Liver (tissue), 8 donors: ENCODE measurements at regions not wholly inside any gene's neighbourhood (a gene's known extent, or its start where the extent isn't known, plus 50 kb on each side); places are given as distances from the start of the nearest gene placed in this dataset.

Source experiments
- DNase-seq: peaks from one replicate; pipeline ENCODE4 v3.0.0-alpha.2; 2017; ENCODE audit warnings: low spot score
- H3K27ac ChIP-seq, 2 donors: one replicate each; pipeline ENCODE4 v1.7.0; 2013; ENCODE audit warnings: inconsistent platforms in 2 of 2, low read length in 2 of 2, control low read depth in 1 of 2, low read depth in 1 of 2, mild to moderate bottlenecking in 1 of 2
- H3K27me3 ChIP-seq, 4 donors: one replicate each; pipeline versions ENCODE4 v1.6.1 to v1.7.0; 2013; ENCODE audit warnings: low read length in 3 of 4, inconsistent platforms in 1 of 4, mild to moderate bottlenecking in 1 of 4, moderate library complexity in 1 of 4; ENCODE audit not compliant: control insufficient read depth in 4 of 4, insufficient read depth in 4 of 4
- H3K36me3 ChIP-seq, 4 donors: one replicate each; pipeline versions ENCODE4 v1.6.1 to v1.7.0; 2013; ENCODE audit warnings: low read length in 3 of 4, mild to moderate bottlenecking in 3 of 4, low read depth in 1 of 4, moderate library complexity in 1 of 4; ENCODE audit not compliant: control insufficient read depth in 4 of 4, insufficient read depth in 3 of 4
- H3K4me1 ChIP-seq, 4 donors: one replicate each; pipeline versions ENCODE4 v1.6.1 to v1.7.0; 2013; ENCODE audit warnings: low read length in 3 of 4, mild to moderate bottlenecking in 3 of 4, moderate library complexity in 1 of 4; ENCODE audit not compliant: control insufficient read depth in 4 of 4, insufficient read depth in 4 of 4
- H3K4me3 ChIP-seq, 3 donors: one replicate each; pipeline versions ENCODE4 v1.6.1 to v1.7.0; 2013; ENCODE audit warnings: low read length in 3 of 3, control low read depth in 1 of 3, low read depth in 1 of 3, mild to moderate bottlenecking in 1 of 3
- H3K9ac ChIP-seq, 2 donors: one replicate each; pipeline ENCODE4 v1.7.0; 2013; ENCODE audit warnings: low read length in 2 of 2, mild to moderate bottlenecking in 2 of 2, moderate library complexity in 2 of 2, control low read depth in 1 of 2, low read depth in 1 of 2
- H3K9me3 ChIP-seq, 4 donors: one replicate each; pipeline versions ENCODE4 v1.6.1 to v1.7.0; 2013; ENCODE audit warnings: low read length in 3 of 4; ENCODE audit not compliant: control insufficient read depth in 4 of 4
- EGR1 ChIP-seq, 2 donors: IDR thresholded peaks; 2 replicates each; pipeline ENCODE4 v1.6.1; 2016 to 2018; ENCODE audit warnings: antibody characterized with exemption in 2 of 2, low read depth in 2 of 2
- FOXA2 ChIP-seq: IDR thresholded peaks from 2 replicates; pipeline ENCODE4 v1.6.1; 2016; ENCODE audit warnings: antibody characterized with exemption
- GABPA ChIP-seq, 2 donors: IDR thresholded peaks in 1 of 2; conservative IDR thresholded peaks in 1 of 2; 2 replicates each; pipeline ENCODE4 v1.6.1; 2016; ENCODE audit warnings: antibody characterized with exemption in 2 of 2, mild to moderate bottlenecking in 1 of 2, moderate library complexity in 1 of 2
- HNF4G ChIP-seq: IDR thresholded peaks from 2 replicates; pipeline ENCODE4 v1.6.1; 2016; ENCODE audit warnings: antibody characterized with exemption
- JUND ChIP-seq, 2 donors: IDR thresholded peaks; 2 replicates each; pipeline ENCODE4 v1.6.1; 2016; ENCODE audit warnings: antibody characterized with exemption in 2 of 2
- NR2F2 ChIP-seq: IDR thresholded peaks from 2 replicates; pipeline ENCODE4 v1.6.1; 2016; ENCODE audit warnings: antibody characterized with exemption
- RAD21 ChIP-seq, 2 donors: IDR thresholded peaks; 2 replicates each; pipeline ENCODE4 v1.6.1; 2016; ENCODE audit warnings: antibody characterized with exemption in 2 of 2, mild to moderate bottlenecking in 2 of 2
- RXRA ChIP-seq, 2 donors: IDR thresholded peaks; 2 replicates each; pipeline ENCODE4 v1.6.1; 2017 to 2018; ENCODE audit warnings: antibody characterized with exemption in 2 of 2, mild to moderate bottlenecking in 1 of 2
- SP1 ChIP-seq: IDR thresholded peaks from 2 replicates; pipeline ENCODE4 v1.6.1; 2018; ENCODE audit warnings: antibody characterized with exemption, mild to moderate bottlenecking
- TAF1 ChIP-seq: conservative IDR thresholded peaks from 2 replicates; pipeline ENCODE4 v1.6.1; 2016; ENCODE audit warnings: antibody characterized with exemption, mild to moderate bottlenecking
- YY1 ChIP-seq: IDR thresholded peaks from 2 replicates; pipeline ENCODE4 v1.6.1; 2016; ENCODE audit warnings: antibody characterized with exemption, mild to moderate bottlenecking
- WGBS: extraction: QIAGEN DNeasy Blood & Tissue Kit; methylation state at CpG from one replicate; pipeline ENCODE4 v1.1.7; 2013; 5-methylcytosine and 5-hydroxymethylcytosine counted together
- TF ChIP-seq, protein P1 (sequence below): IDR thresholded peaks from 2 replicates; pipeline ENCODE4 v1.6.1; 2016; ENCODE audit warnings: antibody characterized with exemption
- TF ChIP-seq, protein P2 (sequence below): fragments of 150-350 bp; IDR thresholded peaks from 2 replicates; pipeline ENCODE4 v1.5.1; 2017; ENCODE audit warnings: improper control_type of control experiment, low read depth, low read length; ENCODE audit not compliant: missing input control
- TF ChIP-seq, protein P3 (sequence below): IDR thresholded peaks from 2 replicates; pipeline ENCODE4 v1.6.1; 2016; ENCODE audit warnings: antibody characterized with exemption
- TF ChIP-seq, protein P4 (sequence below): IDR thresholded peaks from 2 replicates; pipeline ENCODE4 v1.6.1; 2016; ENCODE audit warnings: antibody characterized with exemption
- TF ChIP-seq, protein P5 (sequence below): IDR thresholded peaks from 2 replicates; pipeline ENCODE4 v1.6.1; 2016; ENCODE audit warnings: antibody characterized with exemption, mild to moderate bottlenecking
- donor health status: healthy.
- donor health status: healthy.
- donor health status: healthy.
- donor health status: healthy.
- donor health status: healthy.

DNA sequence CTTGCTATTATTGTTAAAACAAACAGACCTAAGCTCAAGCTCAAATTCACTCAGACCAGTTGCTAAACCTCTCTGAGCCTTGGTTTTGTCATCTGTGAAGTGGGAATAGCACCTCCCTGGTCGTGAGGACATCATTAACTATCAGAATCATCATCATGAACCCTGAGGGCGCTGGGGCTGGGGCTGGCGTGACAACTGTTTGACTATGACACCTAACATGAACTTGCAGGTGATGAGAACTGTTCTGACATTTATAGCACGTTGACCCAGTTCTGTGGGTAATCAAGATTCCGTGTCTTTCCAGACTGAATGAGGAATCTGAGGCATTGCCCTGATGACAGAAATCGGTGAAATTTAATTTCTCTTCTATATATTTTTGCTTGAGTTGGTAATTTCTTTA, 71.3 kb upstream of the CDH5 start:
- H3K4me1 ChIP-seq = no peaks in the 10 kb centered on the region
- H3K36me3 ChIP-seq = no peaks in the 10 kb centered on the region
- DNase-seq = peak; percentile 13
- 67% methylated on average over 6 of the region's 6 CpGs for WGBS
- H3K9me3 ChIP-seq = no peaks in the 10 kb centered on the region
- TF ChIP-seq TAF1 (no peak), YY1 (no peak), RXRA (IDR thresholded peaks at IDR 0.05) (no peak), SP1 (no peak), EGR1 (IDR thresholded peaks at IDR 0.05; ENCODE audit: low read depth in 2 of 2) (no peak)
- TF ChIP-seq, protein P1, sequence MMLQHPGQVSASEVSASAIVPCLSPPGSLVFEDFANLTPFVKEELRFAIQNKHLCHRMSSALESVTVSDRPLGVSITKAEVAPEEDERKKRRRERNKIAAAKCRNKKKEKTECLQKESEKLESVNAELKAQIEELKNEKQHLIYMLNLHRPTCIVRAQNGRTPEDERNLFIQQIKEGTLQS = no peak
- TF ChIP-seq, protein P2, sequence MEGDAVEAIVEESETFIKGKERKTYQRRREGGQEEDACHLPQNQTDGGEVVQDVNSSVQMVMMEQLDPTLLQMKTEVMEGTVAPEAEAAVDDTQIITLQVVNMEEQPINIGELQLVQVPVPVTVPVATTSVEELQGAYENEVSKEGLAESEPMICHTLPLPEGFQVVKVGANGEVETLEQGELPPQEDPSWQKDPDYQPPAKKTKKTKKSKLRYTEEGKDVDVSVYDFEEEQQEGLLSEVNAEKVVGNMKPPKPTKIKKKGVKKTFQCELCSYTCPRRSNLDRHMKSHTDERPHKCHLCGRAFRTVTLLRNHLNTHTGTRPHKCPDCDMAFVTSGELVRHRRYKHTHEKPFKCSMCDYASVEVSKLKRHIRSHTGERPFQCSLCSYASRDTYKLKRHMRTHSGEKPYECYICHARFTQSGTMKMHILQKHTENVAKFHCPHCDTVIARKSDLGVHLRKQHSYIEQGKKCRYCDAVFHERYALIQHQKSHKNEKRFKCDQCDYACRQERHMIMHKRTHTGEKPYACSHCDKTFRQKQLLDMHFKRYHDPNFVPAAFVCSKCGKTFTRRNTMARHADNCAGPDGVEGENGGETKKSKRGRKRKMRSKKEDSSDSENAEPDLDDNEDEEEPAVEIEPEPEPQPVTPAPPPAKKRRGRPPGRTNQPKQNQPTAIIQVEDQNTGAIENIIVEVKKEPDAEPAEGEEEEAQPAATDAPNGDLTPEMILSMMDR = no peak
- TF ChIP-seq, protein P3, sequence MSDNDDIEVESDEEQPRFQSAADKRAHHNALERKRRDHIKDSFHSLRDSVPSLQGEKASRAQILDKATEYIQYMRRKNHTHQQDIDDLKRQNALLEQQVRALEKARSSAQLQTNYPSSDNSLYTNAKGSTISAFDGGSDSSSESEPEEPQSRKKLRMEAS = no peak
- no peak overlapping the region for H3K27ac ChIP-seq
- H3K4me3 ChIP-seq = no peak overlapping the region
- no peaks in the 10 kb centered on the region for H3K27me3 ChIP-seq
- H3K9ac ChIP-seq = no peak overlapping the region

DNA sequence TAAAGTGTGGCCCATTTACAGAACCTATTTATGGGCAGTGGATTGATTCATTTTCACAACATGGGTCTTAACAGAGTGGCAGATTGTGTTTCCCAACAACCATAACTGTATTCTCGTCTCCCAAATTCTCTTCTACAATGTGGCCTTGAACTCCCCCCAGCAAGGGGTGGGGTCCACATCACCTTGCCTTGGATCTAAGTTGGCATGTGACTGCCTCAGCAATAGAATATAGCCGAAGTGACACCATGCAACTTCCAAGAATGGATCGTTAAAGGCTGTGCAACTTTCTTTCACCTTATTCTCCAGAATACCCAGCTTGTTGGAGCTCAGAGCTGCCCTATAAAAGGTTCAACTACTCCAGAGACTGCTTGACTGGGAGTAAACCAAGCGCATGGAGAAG, 72.0 kb upstream of the CDH5 start:
- no peak for DNase-seq
- H3K9ac ChIP-seq = no peak overlapping the region
- H3K27ac ChIP-seq = no peak overlapping the region
- no peak overlapping the region for H3K4me3 ChIP-seq
- no peaks in the 10 kb centered on the region for H3K36me3 ChIP-seq
- no peaks in the 10 kb centered on the region for H3K4me1 ChIP-seq
- no peaks in the 10 kb centered on the region for H3K9me3 ChIP-seq
- TF ChIP-seq, protein P4, sequence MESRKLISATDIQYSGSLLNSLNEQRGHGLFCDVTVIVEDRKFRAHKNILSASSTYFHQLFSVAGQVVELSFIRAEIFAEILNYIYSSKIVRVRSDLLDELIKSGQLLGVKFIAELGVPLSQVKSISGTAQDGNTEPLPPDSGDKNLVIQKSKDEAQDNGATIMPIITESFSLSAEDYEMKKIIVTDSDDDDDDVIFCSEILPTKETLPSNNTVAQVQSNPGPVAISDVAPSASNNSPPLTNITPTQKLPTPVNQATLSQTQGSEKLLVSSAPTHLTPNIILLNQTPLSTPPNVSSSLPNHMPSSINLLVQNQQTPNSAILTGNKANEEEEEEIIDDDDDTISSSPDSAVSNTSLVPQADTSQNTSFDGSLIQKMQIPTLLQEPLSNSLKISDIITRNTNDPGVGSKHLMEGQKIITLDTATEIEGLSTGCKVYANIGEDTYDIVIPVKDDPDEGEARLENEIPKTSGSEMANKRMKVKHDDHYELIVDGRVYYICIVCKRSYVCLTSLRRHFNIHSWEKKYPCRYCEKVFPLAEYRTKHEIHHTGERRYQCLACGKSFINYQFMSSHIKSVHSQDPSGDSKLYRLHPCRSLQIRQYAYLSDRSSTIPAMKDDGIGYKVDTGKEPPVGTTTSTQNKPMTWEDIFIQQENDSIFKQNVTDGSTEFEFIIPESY = no peak
- TF ChIP-seq JUND (IDR thresholded peaks at IDR 0.05) (no peak), EGR1 (IDR thresholded peaks at IDR 0.05; ENCODE audit: low read depth in 2 of 2) (no peak), GABPA (IDR thresholded peaks at IDR 0.05 in 1 of 2, conservative IDR thresholded peaks at IDR 0.05 in 1 of 2) (no peak), NR2F2 (no peak), FOXA2 (no peak), HNF4G (no peak), RAD21 (IDR thresholded peaks at IDR 0.05) (no peak), YY1 (no peak), SP1 (no peak), TAF1 (no peak), RXRA (IDR thresholded peaks at IDR 0.05) (no peak)
- TF ChIP-seq, protein P1 = no peak
- TF ChIP-seq, protein P5, sequence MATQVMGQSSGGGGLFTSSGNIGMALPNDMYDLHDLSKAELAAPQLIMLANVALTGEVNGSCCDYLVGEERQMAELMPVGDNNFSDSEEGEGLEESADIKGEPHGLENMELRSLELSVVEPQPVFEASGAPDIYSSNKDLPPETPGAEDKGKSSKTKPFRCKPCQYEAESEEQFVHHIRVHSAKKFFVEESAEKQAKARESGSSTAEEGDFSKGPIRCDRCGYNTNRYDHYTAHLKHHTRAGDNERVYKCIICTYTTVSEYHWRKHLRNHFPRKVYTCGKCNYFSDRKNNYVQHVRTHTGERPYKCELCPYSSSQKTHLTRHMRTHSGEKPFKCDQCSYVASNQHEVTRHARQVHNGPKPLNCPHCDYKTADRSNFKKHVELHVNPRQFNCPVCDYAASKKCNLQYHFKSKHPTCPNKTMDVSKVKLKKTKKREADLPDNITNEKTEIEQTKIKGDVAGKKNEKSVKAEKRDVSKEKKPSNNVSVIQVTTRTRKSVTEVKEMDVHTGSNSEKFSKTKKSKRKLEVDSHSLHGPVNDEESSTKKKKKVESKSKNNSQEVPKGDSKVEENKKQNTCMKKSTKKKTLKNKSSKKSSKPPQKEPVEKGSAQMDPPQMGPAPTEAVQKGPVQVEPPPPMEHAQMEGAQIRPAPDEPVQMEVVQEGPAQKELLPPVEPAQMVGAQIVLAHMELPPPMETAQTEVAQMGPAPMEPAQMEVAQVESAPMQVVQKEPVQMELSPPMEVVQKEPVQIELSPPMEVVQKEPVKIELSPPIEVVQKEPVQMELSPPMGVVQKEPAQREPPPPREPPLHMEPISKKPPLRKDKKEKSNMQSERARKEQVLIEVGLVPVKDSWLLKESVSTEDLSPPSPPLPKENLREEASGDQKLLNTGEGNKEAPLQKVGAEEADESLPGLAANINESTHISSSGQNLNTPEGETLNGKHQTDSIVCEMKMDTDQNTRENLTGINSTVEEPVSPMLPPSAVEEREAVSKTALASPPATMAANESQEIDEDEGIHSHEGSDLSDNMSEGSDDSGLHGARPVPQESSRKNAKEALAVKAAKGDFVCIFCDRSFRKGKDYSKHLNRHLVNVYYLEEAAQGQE = no peak
- TF ChIP-seq, protein P3 = no peak
- TF ChIP-seq, protein P2 = no peak
- H3K27me3 ChIP-seq = no peaks in the 10 kb centered on the region
- WGBS = 80% methylated on average over 4 of the region's 4 CpGs
